NCI-H446 (cell line): ENCODE measurements at regions not wholly inside any gene's neighbourhood (a gene's known extent, or its start where the extent isn't known, plus 50 kb on each side); places are given as distances from the start of the nearest gene placed in this dataset.
A peak's percentile ranks its signal among the peaks of the same experiment; 100 is the strongest.

Experiments
- DNase-seq, 2 experiments: peaks; one replicate each; lab custom pipeline; 2025; lab: John Stamatoyannopoulos, UW

- peak in 1 of 2 experiments; percentile 41 for DNase-seq
These were observed 137.3 kb upstream of the PMEPA1 start for GRCh38 chr20:57847104-57847503.

- no peak for DNase-seq
These were observed 135.1 kb upstream of the PMEPA1 start for GRCh38 chr20:57844626-57845596.

GRCh38 chr20:57843941-57844625 lies 134.3 kb upstream of the PMEPA1 start:
- no peak for DNase-seq

GRCh38 chr20:57842720-57843119 lies 132.9 kb upstream of the PMEPA1 start:
- DNase-seq = no peak

- DNase-seq = no peak
These were observed 131.6 kb upstream of the PMEPA1 start for GRCh38 chr20:57841297-57841866.

- no peak for DNase-seq
These were observed 130.9 kb upstream of the PMEPA1 start for GRCh38 chr20:57840504-57841296.

- DNase-seq = peak in 1 of 2 experiments; percentile 12
These were observed 130.3 kb upstream of the PMEPA1 start for GRCh38 chr20:57840066-57840465.

GRCh38 chr20:57838670-57839151 lies 128.9 kb upstream of the PMEPA1 start:
- peak; percentile 83 to 94 for DNase-seq

- DNase-seq = no peak
These were observed 127.6 kb upstream of the PMEPA1 start for GRCh38 chr20:57837208-57838035.

- no peak for DNase-seq
These were observed 126.0 kb upstream of the PMEPA1 start for GRCh38 chr20:57835588-57836455.

- DNase-seq = no peak
These were observed 125.2 kb upstream of the PMEPA1 start for GRCh38 chr20:57835074-57835452.

GRCh38 chr20:57834306-57835073 lies 124.7 kb upstream of the PMEPA1 start:
- DNase-seq = no peak

GRCh38 chr20:57831993-57832585 lies 122.3 kb upstream of the PMEPA1 start:
- DNase-seq = no peak

GRCh38 chr20:57831326-57831992 lies 121.6 kb upstream of the PMEPA1 start:
- no peak for DNase-seq

- no peak for DNase-seq
These were observed 120.7 kb upstream of the PMEPA1 start for GRCh38 chr20:57830515-57830895.

- no peak for DNase-seq
These were observed 120.1 kb upstream of the PMEPA1 start for GRCh38 chr20:57829805-57830514.

- no peak for DNase-seq
These were observed 119.5 kb upstream of the PMEPA1 start for GRCh38 chr20:57829336-57829735.

GRCh38 chr20:57828696-57829095 lies 118.9 kb upstream of the PMEPA1 start:
- DNase-seq = no peak
